CD4-positive, alpha-beta T cell (primary cell): ENCODE measurements at regions not wholly inside any gene's neighbourhood (a gene's known extent, or its start where the extent isn't known, plus 50 kb on each side); places are given as distances from the start of the nearest gene placed in this dataset.

Source experiments
- ATAC-seq: fragments of 200-7000 bp; cut with Tn5 transposase; one replicate; pipeline ENCODE4 v1.10.0; 2022; ENCODE audit warnings: mild to moderate bottlenecking; ENCODE audit not compliant: poor library complexity
- CTCF ChIA-PET: fragments of 350-600 bp; sonication (Branson Sonifier 250); formaldehyde crosslinking; loops from one replicate; lab custom pipeline; 2021; ENCODE audit warnings: antibody characterized with exemption, inconsistent platforms; lab: Charles Lee
- POLR2A ChIA-PET: fragments of 350-600 bp; sonication (Branson Sonifier 250); formaldehyde crosslinking; loops from one replicate; lab custom pipeline; 2021; ENCODE audit warnings: antibody characterized with exemption, inconsistent platforms; lab: Charles Lee
- DNase-seq, 14 experiments: peaks; one replicate each; pipeline ENCODE4 v3.0.0-alpha.2; 2013 to 2020; ENCODE audit warnings: mixed read lengths in 2 of 14
- H3K27ac ChIP-seq, 2 donors: one replicate each; pipeline versions ENCODE4 v1.5.1 to v1.7.0; 2013; ENCODE audit warnings: low read length in 2 of 2, low read depth in 1 of 2, mild to moderate bottlenecking in 1 of 2
- H3K27me3 ChIP-seq, 2 experiments: 1 replicate in 1 of 2; 2 replicates in 1 of 2; pipeline versions ENCODE4 v1.6.1 to v1.7.0; 2013; ENCODE audit warnings: low read length in 2 of 2, control low read depth in 1 of 2, mild to moderate bottlenecking in 1 of 2, moderate library complexity in 1 of 2; ENCODE audit not compliant: insufficient read depth in 2 of 2, control insufficient read depth in 1 of 2
- H3K36me3 ChIP-seq: one replicate; pipeline ENCODE4 v1.6.1; 2013; ENCODE audit warnings: low read length, control low read depth; ENCODE audit not compliant: insufficient read depth
- H3K4me1 ChIP-seq: one replicate; pipeline ENCODE4 v1.6.1; 2013; ENCODE audit warnings: low read length, control low read depth; ENCODE audit not compliant: insufficient read depth
- H3K4me3 ChIP-seq: one replicate; pipeline ENCODE4 v1.5.1; 2013; ENCODE audit warnings: mild to moderate bottlenecking, low read length, moderate library complexity
- H3K9me3 ChIP-seq, 2 experiments: 1 replicate in 1 of 2; 2 replicates in 1 of 2; pipeline versions ENCODE4 v1.6.1 to v1.7.0; 2013; ENCODE audit warnings: low read length in 2 of 2, mild to moderate bottlenecking in 2 of 2, control low read depth in 1 of 2, moderate library complexity in 1 of 2; ENCODE audit not compliant: control insufficient read depth in 1 of 2, insufficient read depth in 1 of 2
- H3K27ac Mint-ChIP-seq: one replicate; pipeline ENCODE4 v1.8.0; 2020; ENCODE audit warnings: mixed read lengths
- H3K27me3 Mint-ChIP-seq: one replicate; pipeline ENCODE4 v1.8.0; 2021; ENCODE audit warnings: mixed read lengths
- H3K36me3 Mint-ChIP-seq: one replicate; pipeline ENCODE4 v1.8.0; 2021; ENCODE audit warnings: low read depth, mixed read lengths
- H3K4me1 Mint-ChIP-seq: one replicate; pipeline ENCODE4 v1.8.0; 2021; ENCODE audit warnings: low read depth, mixed read lengths
- H3K4me3 Mint-ChIP-seq: one replicate; pipeline ENCODE4 v1.8.0; 2020; ENCODE audit warnings: mild to moderate bottlenecking, mixed read lengths
- H3K9me3 Mint-ChIP-seq: one replicate; pipeline ENCODE4 v1.8.0; 2020; ENCODE audit warnings: mixed read lengths
- CTCF ChIP-seq: fragments of 200-600 bp; IDR thresholded peaks from one replicate; pipeline ENCODE4 v1.8.0; 2022; ENCODE audit warnings: antibody characterized with exemption, mild to moderate bottlenecking
- intact Hi-C, 2 experiments: fragments of 100-400 bp; cut with DNase I in 1 of 2; cut with micrococcal nuclease in 1 of 2; formaldehyde crosslinking; loops; one replicate each; pipeline versions ENCODE4 v1.15.1 to v1.9.0; 2023 to 2025; cut with DNase I, micrococcal nuclease

GRCh38 chr1:4130096-4130495 lies 230.0 kb upstream of the C1orf174 start:
- H3K27ac Mint-ChIP-seq, result no peak overlapping the region
- no peaks in the 10 kb centered on the region for H3K36me3 ChIP-seq
- CTCF ChIA-PET, result no interaction called here
- no peak overlapping the region for H3K27ac ChIP-seq
- H3K9me3 ChIP-seq, result peaks cover 0 to 26% of the 10 kb centered on the region in 2 experiments
- peaks cover 7% of the 10 kb centered on the region for H3K27me3 Mint-ChIP-seq
- no peak overlapping the region for H3K4me3 ChIP-seq
- intact Hi-C loops, result no loop called here
- POLR2A ChIA-PET, result no interaction called here
- peaks cover 0 to 2% of the 10 kb centered on the region in 2 experiments for H3K27me3 ChIP-seq
- no peaks in the 10 kb centered on the region for H3K4me1 ChIP-seq
- DNase-seq, result no peak
- H3K9me3 Mint-ChIP-seq, result peaks cover 2% of the 10 kb centered on the region
- no peak for TF ChIP-seq CTCF
- no peaks in the 10 kb centered on the region for H3K36me3 Mint-ChIP-seq
- H3K4me3 Mint-ChIP-seq, result no peak overlapping the region
- no peak for ATAC-seq
- H3K4me1 Mint-ChIP-seq, result no peaks in the 10 kb centered on the region

GRCh38 chr1:4131734-4132133 lies 231.7 kb upstream of the C1orf174 start:
- Mint-ChIP-seq H3K9me3 (peaks cover 12% of the 10 kb centered on the region), H3K36me3 (no peaks in the 10 kb centered on the region), H3K4me3 (no peak overlapping the region), H3K4me1 (no peaks in the 10 kb centered on the region), H3K27ac (no peak overlapping the region), H3K27me3 (peaks cover 7% of the 10 kb centered on the region)
- ChIA-PET POLR2A (no interaction called here), CTCF (no interaction called here)
- H3K27ac ChIP-seq, result no peak overlapping the region
- H3K4me1 ChIP-seq, result no peaks in the 10 kb centered on the region
- DNase-seq, result no peak
- no peak for ATAC-seq
- intact Hi-C loops, result no loop called here
- peaks cover 0 to 24% of the 10 kb centered on the region in 2 experiments for H3K9me3 ChIP-seq
- no peaks in the 10 kb centered on the region for H3K36me3 ChIP-seq
- TF ChIP-seq CTCF, result no peak
- no peak overlapping the region for H3K4me3 ChIP-seq
- peaks cover 0 to 2% of the 10 kb centered on the region in 2 experiments for H3K27me3 ChIP-seq

GRCh38 chr1:4132352-4133296 lies 232.6 kb upstream of the C1orf174 start:
- intact Hi-C loops, result no loop called here
- Mint-ChIP-seq H3K36me3 (no peaks in the 10 kb centered on the region), H3K27me3 (peaks cover 7% of the 10 kb centered on the region), H3K9me3 (peaks cover 11% of the 10 kb centered on the region), H3K27ac (no peak overlapping the region), H3K4me3 (no peak overlapping the region), H3K4me1 (no peaks in the 10 kb centered on the region)
- DNase-seq (no peak), ATAC-seq (no peak)
- Histone ChIP-seq H3K27me3 (peaks cover 0 to 2% of the 10 kb centered on the region in 2 experiments), H3K4me1 (no peaks in the 10 kb centered on the region), H3K9me3 (peaks cover 0 to 20% of the 10 kb centered on the region in 2 experiments), H3K27ac (no peak overlapping the region), H3K4me3 (no peak overlapping the region), H3K36me3 (no peaks in the 10 kb centered on the region)
- CTCF ChIA-PET, result no interaction called here
- TF ChIP-seq CTCF, result no peak
- POLR2A ChIA-PET, result no interaction called here
